ENCODE measurements at regions not wholly inside any gene's neighbourhood (a gene's known extent, or its start where the extent isn't known, plus 50 kb on each side); places are given as distances from the start of the nearest gene placed in this dataset.
"Not testable (repeated sequence)": the region's sequence is repeated elsewhere in the genome, so short reads cannot be mapped to it uniquely, and the experiment has no call there.

GRCh38 chr2:147609301-147609700 is 235.5 kb upstream of the ACVR2A start:
- no peak for DNase-seq (ENCODE audit: low read depth in 2 of 2)

DNA sequence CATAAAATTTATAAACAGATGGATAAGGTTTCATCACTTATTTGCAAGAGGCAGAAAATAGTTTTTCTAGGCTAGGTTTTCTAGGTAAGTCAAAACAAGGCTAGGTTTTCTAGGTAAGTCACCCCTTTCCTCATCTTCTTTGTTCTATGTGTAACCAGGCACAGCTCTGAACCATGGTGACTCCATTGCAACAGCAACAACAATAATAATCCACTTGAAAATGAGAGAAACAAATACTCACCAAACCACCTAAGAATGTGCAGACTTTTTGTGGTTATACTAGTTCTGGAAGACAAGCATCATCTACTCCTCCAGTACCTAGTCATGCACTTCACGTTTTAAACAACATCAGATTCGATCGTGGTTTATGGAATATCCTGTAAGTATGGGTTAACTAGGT is 237.4 kb upstream of the ACVR2A start:
- no peak for DNase-seq (ENCODE audit: low read depth in 2 of 2)

DNA sequence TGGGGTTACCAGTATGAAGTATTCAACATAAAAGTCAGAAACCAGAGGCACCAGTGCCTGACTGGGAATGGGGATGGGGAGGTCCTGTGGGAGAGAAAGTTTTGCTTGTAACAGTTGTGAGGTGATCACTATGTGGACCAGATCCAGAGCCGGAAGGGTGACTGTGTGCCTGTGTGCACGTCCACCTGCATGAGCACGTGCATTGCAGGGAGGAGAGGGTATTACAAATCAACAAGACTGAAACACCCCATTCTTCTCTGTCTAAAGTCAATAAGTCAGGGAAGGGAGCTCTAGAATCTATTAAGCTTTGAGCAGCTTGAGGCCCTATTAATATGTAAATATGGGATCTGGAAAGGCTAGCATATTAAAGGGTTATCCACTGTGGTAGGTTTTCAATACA is 241.0 kb upstream of the ACVR2A start:
- no peak for DNase-seq (ENCODE audit: low read depth in 2 of 2)

DNA sequence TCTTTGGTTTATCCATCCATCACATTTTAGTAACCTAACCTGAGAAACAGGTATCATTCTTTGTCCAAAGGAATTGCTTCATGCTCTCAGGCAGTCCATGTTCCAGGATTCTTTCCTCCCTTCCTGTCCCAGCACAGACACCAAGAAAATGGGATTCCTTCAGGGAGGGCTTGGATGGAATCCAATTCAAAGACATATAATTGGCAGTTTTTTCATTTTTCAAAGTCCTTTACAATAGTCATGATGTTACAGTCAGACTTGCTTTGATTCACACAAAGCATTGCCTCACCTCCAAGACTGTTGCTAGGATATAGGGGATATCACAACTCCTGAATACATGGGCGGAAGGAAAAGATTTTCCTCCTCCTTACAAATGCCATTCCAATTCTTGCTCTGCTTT is 241.4 kb upstream of the ACVR2A start:
- no peak for DNase-seq (ENCODE audit: low read depth in 2 of 2)

DNA sequence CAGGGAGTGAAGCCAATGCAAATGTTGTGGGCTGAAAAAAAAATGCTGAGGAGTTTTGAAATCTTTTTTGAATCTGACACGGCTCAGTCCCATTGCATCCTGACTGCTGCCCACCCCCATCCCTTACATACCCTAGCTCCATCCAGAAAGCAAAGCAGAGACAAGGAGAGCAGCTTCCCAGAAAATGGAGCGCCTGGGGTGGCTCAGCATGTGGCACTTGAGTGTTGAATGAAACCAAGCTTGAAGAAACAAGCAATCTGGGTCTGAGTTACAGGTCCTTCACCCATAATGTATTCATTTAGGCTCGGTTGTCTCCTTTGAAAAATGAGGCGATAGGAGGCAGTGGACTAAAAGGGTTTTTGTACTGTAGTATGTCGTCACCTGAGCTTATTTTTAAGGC is 244.2 kb upstream of the ACVR2A start:
- no peak for DNase-seq (ENCODE audit: low read depth in 2 of 2)

DNA sequence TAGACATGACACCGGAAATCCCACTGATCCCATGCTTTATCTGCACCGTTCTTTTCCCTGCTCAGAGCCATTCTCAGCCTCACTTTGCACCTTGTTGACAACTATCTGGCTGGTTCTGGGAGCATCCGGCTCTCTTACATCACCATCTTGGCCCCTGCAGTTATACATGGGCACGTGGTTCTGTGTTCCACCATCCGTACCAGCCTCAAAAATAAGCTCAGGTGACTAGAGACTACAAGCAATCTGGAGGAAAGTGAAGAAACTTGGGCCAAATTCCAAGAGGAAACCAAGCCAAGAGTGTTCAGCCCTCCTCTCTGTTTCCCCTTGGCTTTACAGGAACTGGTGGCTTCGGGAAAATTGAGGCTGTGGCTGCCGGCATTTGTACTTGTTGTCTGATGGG is 244.6 kb upstream of the ACVR2A start:
- no peak for DNase-seq (ENCODE audit: low read depth in 2 of 2)

- DNase-seq (ENCODE audit: low read depth in 2 of 2) = no peak
Measured at GRCh38 chr2:147595200-147595599, 249.6 kb upstream of the ACVR2A start.

DNA sequence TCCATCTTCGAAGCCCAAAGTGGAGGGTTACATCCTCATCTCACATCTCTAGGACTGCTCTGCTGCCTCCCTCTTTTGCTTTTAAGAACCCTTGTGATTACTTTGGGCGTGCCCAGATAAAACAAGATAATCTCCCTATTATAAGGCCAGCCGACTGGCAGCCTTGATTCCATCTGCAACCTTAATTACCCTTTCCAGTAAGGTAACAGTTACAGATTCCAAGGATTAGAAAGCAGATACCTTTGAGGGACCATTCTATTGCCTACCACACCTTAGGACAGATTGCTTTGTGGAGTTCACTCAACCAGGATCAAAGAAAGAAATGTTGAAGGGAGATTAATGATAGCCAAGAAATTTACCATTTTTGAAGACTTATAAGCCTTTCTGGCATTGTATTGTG is 250.8 kb upstream of the ACVR2A start:
- no peak for DNase-seq (ENCODE audit: low read depth in 2 of 2)

- not testable (repeated sequence) for DNase-seq (ENCODE audit: low read depth in 2 of 2)
Measured at GRCh38 chr2:147592784-147593183, 252.0 kb upstream of the ACVR2A start.

DNA sequence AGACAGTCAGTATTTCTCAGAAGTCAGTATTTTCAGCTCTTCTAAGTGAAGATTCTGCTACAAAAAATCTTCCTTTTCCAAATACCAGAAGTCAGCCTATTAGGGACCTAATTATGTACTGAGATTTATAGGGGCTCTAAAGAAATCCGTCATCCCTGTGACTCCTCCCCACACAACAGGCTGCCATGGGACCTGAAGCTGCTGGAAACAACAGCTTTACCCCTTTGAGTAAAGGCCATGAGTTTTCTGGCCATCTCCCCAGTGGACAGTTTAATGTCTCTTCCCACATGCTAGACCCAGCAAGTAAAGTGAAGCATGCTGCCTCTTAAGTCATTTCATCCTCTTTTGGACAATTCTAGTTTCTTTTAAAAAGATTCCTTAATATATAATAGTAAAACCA is 255.7 kb upstream of the ACVR2A start:
- no peak for DNase-seq (ENCODE audit: low read depth in 2 of 2)

- DNase-seq (ENCODE audit: low read depth in 2 of 2) = no peak
Measured at GRCh38 chr2:147588191-147588590, 256.6 kb upstream of the ACVR2A start.

DNA sequence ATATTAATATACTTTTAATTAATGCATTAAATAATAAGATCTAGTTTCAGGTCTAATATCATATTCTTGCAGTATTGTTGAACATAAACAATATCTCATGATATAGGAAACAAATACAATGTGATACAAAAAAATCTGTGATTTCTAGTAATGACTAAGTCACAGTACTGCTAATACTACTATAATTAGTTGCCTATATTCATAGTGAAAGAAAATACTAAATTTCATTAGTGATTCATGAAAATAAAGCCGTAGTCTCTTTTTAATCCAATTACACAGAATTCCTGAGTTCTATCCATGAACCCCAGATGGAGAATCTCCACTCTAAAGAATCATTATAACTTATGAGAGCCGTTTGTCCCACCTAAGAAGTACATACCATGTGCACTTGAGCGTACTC is 266.3 kb upstream of the ACVR2A start:
- no peak for DNase-seq (ENCODE audit: low read depth in 2 of 2)

- no peak for DNase-seq (ENCODE audit: low read depth in 2 of 2)
Measured at GRCh38 chr2:147577998-147578380, 266.8 kb upstream of the ACVR2A start.

DNA sequence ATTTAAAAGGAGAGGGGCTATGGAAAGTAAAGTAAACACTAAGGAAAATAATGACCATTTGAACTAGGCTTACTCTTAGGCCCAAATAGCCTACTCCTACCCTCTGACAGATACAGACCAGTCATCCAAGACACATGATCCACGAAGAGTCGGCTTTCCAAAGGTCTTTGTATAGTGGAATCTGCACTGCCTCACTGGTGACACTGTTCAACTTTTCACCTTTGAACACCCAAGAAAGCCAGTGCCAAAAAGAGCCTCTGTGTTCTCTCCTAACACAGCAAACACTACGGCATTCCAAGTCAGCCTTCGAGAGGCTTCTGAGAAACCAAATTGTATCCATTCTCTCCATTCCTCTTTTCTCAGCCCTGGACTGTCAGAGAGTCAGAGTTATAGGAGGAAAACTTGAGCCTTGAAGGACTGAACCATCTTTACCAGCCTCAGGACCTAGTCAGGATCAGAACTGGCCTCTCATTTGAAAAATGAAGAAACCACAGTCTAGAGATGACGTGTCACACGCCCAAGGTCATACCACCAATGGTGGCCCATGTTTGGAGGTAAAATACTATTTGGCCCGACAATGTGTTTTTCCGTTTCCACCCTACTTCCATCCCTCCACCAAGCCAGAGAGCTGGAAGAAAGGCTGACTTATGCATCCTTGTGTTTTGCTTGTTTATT is 267.4 kb upstream of the ACVR2A start:
- no peak for DNase-seq (ENCODE audit: low read depth in 2 of 2)

DNA sequence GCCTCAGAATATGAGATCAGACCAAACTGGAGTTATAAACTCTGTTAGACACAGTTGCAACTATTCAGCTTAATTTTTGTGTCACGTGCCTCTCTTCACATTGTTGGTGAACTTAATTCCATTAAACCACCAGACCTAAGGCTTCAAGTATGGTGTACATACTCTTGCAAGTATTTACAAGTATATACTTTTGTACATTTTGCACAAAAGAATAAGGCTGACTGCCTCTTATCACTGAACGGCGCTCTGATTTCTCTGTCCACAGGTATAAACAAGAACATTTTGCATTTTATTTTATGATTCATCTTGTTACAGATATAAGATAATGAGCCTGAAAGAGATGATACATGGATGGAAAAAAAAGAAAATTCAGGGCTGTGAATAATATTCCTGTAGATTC is 269.7 kb upstream of the ACVR2A start:
- DNase-seq (ENCODE audit: low read depth in 2 of 2) = no peak

DNA sequence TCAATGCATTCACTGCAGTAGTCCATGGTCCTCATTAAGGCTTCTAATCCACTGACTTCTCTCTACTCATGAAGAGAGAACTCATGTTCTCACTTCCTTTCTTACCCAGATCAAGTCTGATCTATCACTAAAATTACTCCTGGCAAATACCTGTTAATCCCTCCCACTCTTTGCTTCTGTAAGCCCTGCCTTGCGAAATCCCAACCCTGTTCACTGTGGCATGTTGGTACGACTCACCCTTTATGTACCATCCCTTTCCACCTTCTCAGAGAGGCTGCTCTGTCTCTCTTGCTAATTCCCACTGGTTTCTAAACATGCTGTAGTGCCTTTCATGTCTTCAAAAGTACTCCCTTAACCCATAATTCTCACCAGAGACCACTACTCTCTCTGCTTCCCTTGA is 272.2 kb upstream of the ACVR2A start:
- no peak for DNase-seq (ENCODE audit: low read depth in 2 of 2)

- no peak for DNase-seq (ENCODE audit: low read depth in 2 of 2)
Measured at GRCh38 chr2:147569426-147569825, 275.4 kb upstream of the ACVR2A start.

DNA sequence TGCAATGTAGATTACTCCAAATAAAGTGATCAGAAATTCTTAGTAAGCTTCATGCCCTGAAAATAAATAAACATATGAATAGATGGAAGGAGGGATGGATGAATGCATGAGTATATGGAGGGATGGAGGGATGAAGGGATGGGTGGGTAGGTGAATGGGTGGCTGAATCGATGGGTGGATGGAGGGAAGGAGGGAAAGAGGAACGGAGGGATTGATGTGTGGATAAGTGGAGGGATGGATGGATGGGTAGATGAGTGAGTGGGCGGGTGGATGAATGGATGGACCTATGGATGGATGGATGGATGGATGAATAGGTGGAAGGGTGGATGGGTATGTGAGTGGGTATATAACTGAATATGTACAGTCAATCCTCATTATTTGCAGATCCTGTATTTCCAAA is 276.7 kb upstream of the ACVR2A start:
- DNase-seq (ENCODE audit: low read depth in 2 of 2) = no peak

- DNase-seq (ENCODE audit: low read depth in 2 of 2) = no peak
Measured at GRCh38 chr2:147567136-147567535, 277.7 kb upstream of the ACVR2A start.

DNA sequence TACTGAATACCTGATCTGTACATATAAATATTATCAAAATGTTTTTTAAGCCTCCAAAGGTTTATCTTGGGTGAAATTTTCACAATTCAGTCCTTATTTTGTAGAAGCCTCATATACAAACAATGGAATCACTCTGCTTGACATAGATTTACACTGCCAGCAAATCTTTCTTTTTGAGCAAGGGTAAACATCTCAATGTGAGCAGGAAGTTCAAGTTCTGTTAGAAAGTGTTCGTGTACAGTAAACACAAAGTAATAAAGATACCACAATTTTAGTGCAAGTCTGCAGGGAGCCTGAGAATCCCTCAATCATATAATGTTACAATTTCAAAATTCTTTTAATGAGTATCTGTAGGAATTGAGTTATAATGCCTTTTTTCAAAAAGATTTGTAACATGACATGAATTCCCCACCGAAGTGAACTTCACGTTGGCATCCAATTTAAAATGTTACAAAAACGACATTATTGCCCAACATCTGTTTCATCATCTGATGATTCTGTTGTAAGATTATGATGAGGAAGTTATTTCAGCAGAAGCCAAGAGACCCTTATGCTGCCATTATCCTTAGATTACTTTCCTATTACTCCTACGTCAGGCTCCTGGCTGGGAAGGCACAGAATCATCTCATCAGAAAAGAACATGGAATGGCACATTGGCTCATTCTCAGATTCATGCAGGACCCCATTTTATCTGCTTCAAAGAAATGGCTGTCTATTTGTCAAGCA is 283.9 kb upstream of the ACVR2A start:
- no peak for DNase-seq (ENCODE audit: low read depth in 2 of 2)

- DNase-seq (ENCODE audit: low read depth in 2 of 2) = no peak
Measured at GRCh38 chr2:147559070-147559725, 285.6 kb upstream of the ACVR2A start.

DNA sequence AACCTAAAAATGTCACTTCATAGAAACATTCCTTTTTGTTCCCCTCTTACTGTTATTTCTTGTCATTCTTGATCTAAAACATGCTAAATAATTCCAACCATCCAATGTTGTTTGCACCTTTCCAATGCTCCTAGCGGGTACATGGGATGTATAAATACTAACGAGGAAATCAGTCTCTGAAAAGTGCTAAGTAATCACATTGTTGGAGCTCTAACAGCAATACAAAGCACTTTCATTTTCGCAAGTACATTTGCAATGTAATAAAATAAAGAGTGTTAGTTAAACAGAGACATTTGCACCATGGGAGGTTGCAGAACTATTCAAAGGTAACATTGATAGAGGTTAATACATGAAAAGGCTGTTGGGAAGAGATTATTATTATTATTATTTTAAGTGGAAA is 286.2 kb upstream of the ACVR2A start:
- DNase-seq (ENCODE audit: low read depth in 2 of 2) = no peak

GRCh38 chr2:147554521-147555107 is 290.2 kb upstream of the ACVR2A start:
- DNase-seq (ENCODE audit: low read depth in 2 of 2) = no peak

Measured in stimulated activated CD8-positive, alpha-beta memory T cell treated with anti-CD3 and anti-CD28 coated beads, Interleukin-2, amount 100 ng/mL, for 1 hour (primary cell).